Esophagus muscularis mucosa (tissue), 4 donors: ENCODE measurements at regions not wholly inside any gene's neighbourhood (a gene's known extent, or its start where the extent isn't known, plus 50 kb on each side); places are given as distances from the start of the nearest gene placed in this dataset.
"Not testable (repeated sequence)": the region's sequence is repeated elsewhere in the genome, so short reads cannot be mapped to it uniquely, and the experiment has no call there.

Experiments
- DNase-seq: peaks from one replicate; pipeline ENCODE4 v3.0.0-alpha.2; 2017; ENCODE audit errors: extremely low spot score
- H3K27ac ChIP-seq, 4 donors: fragments of 200-600 bp; sonication (generic); replicated peaks in 1 of 4; 1 replicate in 3 of 4; 2 replicates in 1 of 4; pipeline ENCODE4 v1.5.1; 2016 to 2019; ENCODE audit warnings: mild to moderate bottlenecking in 1 of 4
- H3K27me3 ChIP-seq, 4 donors: fragments of 200-600 bp; sonication (generic); one replicate each; pipeline versions ENCODE4 v1.5.1 to v1.6.0; 2016 to 2019
- H3K36me3 ChIP-seq, 4 donors: fragments of 200-600 bp; sonication (generic); one replicate each; pipeline ENCODE4 v1.5.1; 2016 to 2019
- H3K4me1 ChIP-seq, 4 donors: fragments of 200-600 bp; sonication (generic); one replicate each; pipeline ENCODE4 v1.5.1; 2016 to 2019
- H3K4me3 ChIP-seq, 4 donors: fragments of 200-600 bp; sonication (generic); 1 replicate in 2 of 4; 2 replicates in 2 of 4; pipeline ENCODE4 v1.5.1; 2016 to 2019; ENCODE audit warnings: mild to moderate bottlenecking in 4 of 4, moderate library complexity in 1 of 4
- H3K9me3 ChIP-seq, 4 donors: fragments of 200-600 bp; sonication (generic); 1 replicate in 3 of 4; 2 replicates in 1 of 4; pipeline ENCODE4 v1.5.1; 2016 to 2019
- CTCF ChIP-seq, 3 experiments: fragments of 200-600 bp in 2 of 3; fragments of 450-650 bp in 1 of 3; sonication (generic) in 2 of 3; IDR thresholded peaks; one replicate each; pipeline ENCODE4 v1.5.1; 2017 to 2019; ENCODE audit warnings: antibody characterized with exemption in 3 of 3, mild to moderate bottlenecking in 2 of 3, moderate library complexity in 1 of 3
- EP300 ChIP-seq: sonication (generic); formaldehyde crosslinking; IDR thresholded peaks from one replicate; pipeline ENCODE4 v1.6.1; 2017; ENCODE audit warnings: antibody characterized with exemption
- POLR2A ChIP-seq: fragments of 450-650 bp; IDR thresholded peaks from one replicate; pipeline ENCODE4 v1.6.1; 2017; ENCODE audit warnings: antibody characterized with exemption, moderate library complexity, mild to moderate bottlenecking, low read depth
- POLR2AphosphoS5 ChIP-seq, 2 donors: sonication (generic); formaldehyde crosslinking; IDR thresholded peaks; one replicate each; pipeline ENCODE4 v1.6.1; 2017; ENCODE audit warnings: antibody characterized with exemption in 2 of 2
- WGBS: methylation state at CpG from one replicate; pipeline ENCODE4 v1.1.5; 2018; 5-methylcytosine and 5-hydroxymethylcytosine counted together
- intact Hi-C: fragments of 100-400 bp; cut with DNase I; formaldehyde crosslinking; loops from one replicate; pipeline ENCODE4 v1.15.1; 2023

DNA sequence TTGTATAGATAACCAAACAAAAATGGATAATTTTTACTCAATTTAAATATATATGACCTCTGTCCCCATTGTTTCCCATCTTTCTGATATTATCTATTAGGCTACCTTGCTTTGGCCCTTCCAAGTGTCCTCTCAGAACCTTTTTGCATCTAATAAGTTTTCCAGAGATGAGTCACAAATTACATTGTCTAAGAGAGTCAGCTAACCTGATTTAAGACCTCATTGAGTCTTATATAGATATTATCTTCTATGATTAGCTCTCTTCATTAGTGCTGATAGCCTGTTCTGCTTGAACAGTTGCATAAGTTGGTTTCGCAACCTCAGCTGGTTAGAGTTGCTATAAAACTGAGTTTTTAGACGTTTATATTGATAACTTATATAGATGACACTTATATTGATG is 623.1 kb downstream of the LRRC70 start:
- WGBS = 75% methylated on average over 2 of the region's 2 CpGs
- no peak overlapping the region for H3K4me3 ChIP-seq
- intact Hi-C loops = no loop called here

DNA sequence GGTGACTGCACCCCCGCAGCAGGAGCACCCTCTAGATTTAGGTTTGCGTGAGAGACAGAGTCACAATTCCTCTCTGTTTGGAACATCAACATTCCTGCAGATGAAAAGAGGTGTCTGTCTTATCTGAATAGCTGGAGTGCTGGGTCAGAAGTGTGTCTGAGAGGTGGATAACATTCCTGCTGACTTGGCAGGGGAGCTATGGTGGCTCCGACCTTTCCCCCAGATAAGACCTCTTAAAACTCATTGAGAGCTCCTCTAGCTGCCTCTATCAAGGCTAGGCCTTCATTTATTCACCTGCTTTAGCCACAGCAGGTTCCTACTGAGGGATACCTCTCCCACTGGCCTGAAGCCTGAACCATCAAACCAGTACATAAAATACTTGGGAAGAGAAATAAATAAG is 615.5 kb downstream of the LRRC70 start:
- 87% methylated on average over 3 of the region's 3 CpGs for WGBS
- TF ChIP-seq CTCF (IDR thresholded peaks at IDR 0.05) = no peak
- no peak for TF ChIP-seq POLR2A
- no peak for TF ChIP-seq EP300
- no peak for TF ChIP-seq POLR2AphosphoS5 (IDR thresholded peaks at IDR 0.05)
- no peaks in the 10 kb centered on the region for H3K36me3 ChIP-seq
- H3K27ac ChIP-seq = no peak overlapping the region
- no peak for DNase-seq
- intact Hi-C loops = no loop called here
- H3K27me3 ChIP-seq = no peaks in the 10 kb centered on the region
- H3K4me1 ChIP-seq = no peaks in the 10 kb centered on the region
- H3K4me3 ChIP-seq = no peak overlapping the region
- no peaks in the 10 kb centered on the region for H3K9me3 ChIP-seq

More for the DNA sequence above, 623.1 kb downstream of the LRRC70 start:
- no peaks in the 10 kb centered on the region for H3K27me3 ChIP-seq
- no peak for TF ChIP-seq CTCF (IDR thresholded peaks at IDR 0.05)
- no peak for TF ChIP-seq POLR2A
- TF ChIP-seq POLR2AphosphoS5 (IDR thresholded peaks at IDR 0.05) = no peak
- TF ChIP-seq EP300 = no peak
- no peak overlapping the region for H3K27ac ChIP-seq
- H3K4me1 ChIP-seq = no peaks in the 10 kb centered on the region
- DNase-seq = no peak
- no peaks in the 10 kb centered on the region for H3K36me3 ChIP-seq
- no peaks in the 10 kb centered on the region for H3K9me3 ChIP-seq

GRCh38 chr5:63180190-63180589 is 601.6 kb downstream of the LRRC70 start:
- intact Hi-C loops = not testable (repeated sequence)
- WGBS = 79% methylated on average over 1 of the region's 1 CpG

GRCh38 chr5:63175850-63176249 is 597.2 kb downstream of the LRRC70 start:
- intact Hi-C loops = no loop called here
- Histone ChIP-seq H3K9me3 (no peaks in the 10 kb centered on the region), H3K4me3 (no peak overlapping the region), H3K4me1 (no peaks in the 10 kb centered on the region), H3K27ac (no peak overlapping the region), H3K27me3 (no peaks in the 10 kb centered on the region), H3K36me3 (no peaks in the 10 kb centered on the region)
- no peak for DNase-seq
- no peak for TF ChIP-seq EP300
- no peak for TF ChIP-seq CTCF (IDR thresholded peaks at IDR 0.05)
- TF ChIP-seq POLR2AphosphoS5 (IDR thresholded peaks at IDR 0.05) = no peak
- TF ChIP-seq POLR2A = no peak
- 85% methylated on average over 5 of the region's 5 CpGs for WGBS

More at GRCh38 chr5:63180190-63180589, 601.6 kb downstream of the LRRC70 start:
- H3K27me3 ChIP-seq, DNase-seq, H3K27ac ChIP-seq, H3K9me3 ChIP-seq, H3K4me1 ChIP-seq, H3K36me3 ChIP-seq, H3K4me3 ChIP-seq: not testable (repeated sequence)

DNA sequence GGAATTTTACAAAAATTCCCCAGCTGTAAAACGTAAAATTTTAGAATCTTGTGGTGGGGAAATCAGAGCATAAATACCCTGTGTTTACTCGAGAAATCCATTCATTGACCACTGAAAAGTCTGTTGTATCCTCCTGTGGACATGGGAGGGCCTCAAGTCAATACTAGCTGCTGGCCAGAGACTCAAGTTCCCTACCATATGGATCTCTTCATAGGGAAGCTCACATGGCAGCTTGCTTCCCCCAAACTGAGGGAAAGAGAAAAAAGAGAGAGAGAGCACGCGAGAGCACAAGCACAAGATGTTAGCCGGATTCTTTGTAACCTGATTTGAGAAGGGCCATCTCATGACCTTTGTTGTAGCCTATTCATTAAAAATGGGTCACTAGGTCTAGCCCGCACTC is 591.9 kb downstream of the LRRC70 start:
- no peak overlapping the region for H3K4me3 ChIP-seq
- intact Hi-C loops = no loop called here
- no peaks in the 10 kb centered on the region for H3K9me3 ChIP-seq
- TF ChIP-seq POLR2AphosphoS5 (IDR thresholded peaks at IDR 0.05) (no peak), POLR2A (no peak), EP300 (no peak), CTCF (IDR thresholded peaks at IDR 0.05) (no peak)
- H3K4me1 ChIP-seq = no peaks in the 10 kb centered on the region
- H3K36me3 ChIP-seq = no peaks in the 10 kb centered on the region
- no peak for DNase-seq
- H3K27ac ChIP-seq = no peak overlapping the region
- WGBS = 36% methylated on average over 6 of the region's 6 CpGs
- H3K27me3 ChIP-seq = no peaks in the 10 kb centered on the region
